Urinary bladder (tissue), 3 donors: ENCODE measurements at regions not wholly inside any gene's neighbourhood (a gene's known extent, or its start where the extent isn't known, plus 50 kb on each side); places are given as distances from the start of the nearest gene placed in this dataset.
"Not testable (repeated sequence)": the region's sequence is repeated elsewhere in the genome, so short reads cannot be mapped to it uniquely, and the experiment has no call there.

Source experiments
- DNase-seq: peaks from one replicate; pipeline ENCODE4 v3.0.0-alpha.2; 2015; ENCODE audit errors: extremely low spot score
- H3K27ac ChIP-seq: one replicate; pipeline ENCODE4 v1.5.1; 2013; ENCODE audit warnings: low read depth, mild to moderate bottlenecking, moderate library complexity
- H3K36me3 ChIP-seq: one replicate; pipeline ENCODE4 v1.6.1; 2013; ENCODE audit warnings: mild to moderate bottlenecking, moderate library complexity; ENCODE audit not compliant: insufficient read depth
- H3K4me1 ChIP-seq: one replicate; pipeline ENCODE4 v1.6.1; 2013; ENCODE audit warnings: mild to moderate bottlenecking, moderate library complexity; ENCODE audit not compliant: insufficient read depth
- H3K4me3 ChIP-seq: one replicate; pipeline ENCODE4 v1.5.1; 2013; ENCODE audit warnings: low read depth, low read length
- WGBS: extraction: QIAGEN DNeasy Blood & Tissue Kit; methylation state at CpG from one replicate; pipeline ENCODE4 v1.1.7; 2013; 5-methylcytosine and 5-hydroxymethylcytosine counted together
- donor health status: healthy with polysubstance abuse.
- donor health status: healthy.

DNA sequence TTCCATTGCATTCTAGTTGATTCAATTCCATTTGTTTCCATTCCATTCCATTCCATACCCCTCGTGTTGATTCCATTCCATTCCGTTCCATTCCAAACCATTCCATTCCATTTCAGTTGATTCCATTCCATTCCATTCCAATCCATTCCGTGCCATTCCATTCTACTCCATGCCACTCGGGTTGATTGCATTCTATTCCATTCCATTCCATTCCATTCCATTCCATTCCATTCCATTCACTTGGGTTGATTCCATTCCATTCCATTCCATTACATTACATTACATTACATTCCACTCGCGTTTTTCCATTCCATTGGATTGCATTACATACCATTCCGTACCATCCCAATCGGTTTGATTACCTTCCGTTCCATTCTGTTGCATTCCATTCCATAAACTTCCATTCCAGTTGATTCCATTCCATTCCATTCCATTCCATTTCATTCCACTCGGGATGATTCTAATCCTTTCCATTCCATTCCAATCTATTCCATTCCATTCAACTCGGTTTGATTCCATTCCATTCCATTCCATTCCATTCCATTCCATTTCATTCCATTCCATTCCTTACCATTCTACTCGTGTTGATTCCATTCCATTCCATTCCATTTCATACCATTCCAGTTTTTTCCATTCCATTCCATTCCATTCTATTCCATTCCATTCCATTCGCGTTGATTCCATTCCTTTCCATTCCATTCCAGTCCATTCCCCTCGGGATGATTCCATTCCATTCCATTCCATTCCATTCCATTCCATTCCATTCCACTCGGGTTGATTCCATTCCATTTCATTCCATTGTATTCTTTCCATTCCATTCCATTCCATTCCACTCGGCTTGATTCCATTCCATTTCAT, 1140.4 kb downstream of the RPIA start:
- H3K4me3 ChIP-seq: no peak overlapping the region
- H3K27ac ChIP-seq: no peak overlapping the region
- no peak for DNase-seq
- WGBS: 66% methylated on average over 17 of the region's 17 CpGs
- no peaks in the 10 kb centered on the region for H3K36me3 ChIP-seq
- no peaks in the 10 kb centered on the region for H3K4me1 ChIP-seq

DNA sequence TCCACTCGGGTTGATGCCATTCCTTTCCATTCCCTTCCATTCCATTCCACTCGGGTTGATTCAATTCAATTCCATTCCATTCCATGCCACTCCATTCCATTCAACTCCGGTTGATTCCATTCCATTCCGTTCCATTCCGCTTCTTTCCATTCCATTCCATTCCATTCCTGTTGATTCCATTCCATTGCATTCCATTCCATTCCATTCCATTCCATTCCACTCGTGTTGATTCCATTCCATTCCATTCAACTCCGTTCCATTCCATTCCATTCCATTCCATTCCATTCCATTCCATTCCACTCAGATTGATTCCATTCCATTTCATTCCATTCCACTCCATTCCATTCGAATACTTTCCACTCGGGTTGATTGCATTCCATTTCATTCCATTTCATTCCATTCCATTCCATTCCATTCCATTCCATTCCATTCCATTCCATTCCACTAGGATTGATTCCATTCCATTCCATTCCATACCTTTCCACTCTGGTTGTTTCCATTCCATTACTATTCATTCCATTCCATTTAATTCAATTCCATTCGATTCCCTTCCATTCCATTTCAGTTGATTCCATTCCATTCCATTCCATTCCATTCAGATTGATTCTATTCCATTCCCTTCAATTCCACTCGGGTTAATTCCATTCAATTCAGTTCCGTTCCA, 1141.8 kb downstream of the RPIA start:
- WGBS: 72% methylated on average over 12 of the region's 12 CpGs
- no peak for DNase-seq
- Histone ChIP-seq H3K27ac (no peak overlapping the region), H3K36me3 (no peaks in the 10 kb centered on the region), H3K4me3 (no peak overlapping the region), H3K4me1 (no peaks in the 10 kb centered on the region)

DNA sequence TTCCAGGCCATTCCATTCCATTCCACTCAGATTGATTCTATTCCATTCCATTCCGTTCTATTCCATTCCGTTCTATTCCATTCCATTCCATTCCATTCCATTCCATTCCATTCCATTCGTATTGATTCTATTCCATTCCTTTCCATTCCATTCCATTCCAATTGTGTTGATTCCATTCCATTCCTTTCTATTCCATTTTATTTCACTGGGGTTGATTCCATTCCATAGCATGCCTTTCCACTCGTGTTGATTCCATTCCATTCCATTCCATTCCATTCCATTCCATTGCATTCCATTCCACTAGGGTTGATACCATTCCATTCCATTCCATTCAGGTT, 1142.3 kb downstream of the RPIA start:
- no peak overlapping the region for H3K4me3 ChIP-seq
- WGBS: 70% methylated on average over 4 of the region's 4 CpGs
- H3K27ac ChIP-seq: no peak overlapping the region
- H3K4me1 ChIP-seq: no peaks in the 10 kb centered on the region
- DNase-seq: no peak
- no peaks in the 10 kb centered on the region for H3K36me3 ChIP-seq

DNA sequence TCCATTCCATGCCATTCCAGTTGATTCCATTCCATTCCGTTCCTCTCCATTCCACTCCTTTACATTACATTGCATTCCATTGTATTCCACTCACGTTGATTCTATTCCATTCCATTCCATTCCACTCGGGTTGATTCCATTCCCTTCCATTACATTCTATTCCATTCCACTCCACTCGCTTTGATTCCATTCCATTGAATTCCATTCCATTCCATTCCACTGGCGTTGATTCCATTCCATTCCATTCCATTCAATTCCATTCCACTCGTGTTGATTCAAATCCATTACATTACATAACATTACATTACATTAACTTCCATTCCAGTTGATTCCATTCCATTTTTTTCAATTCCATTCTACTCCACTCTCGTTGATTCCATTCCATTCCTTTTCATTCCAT, 1142.8 kb downstream of the RPIA start:
- 66% methylated on average over 7 of the region's 7 CpGs for WGBS
- Histone ChIP-seq H3K4me3 (no peak overlapping the region), H3K4me1 (no peaks in the 10 kb centered on the region), H3K27ac (no peak overlapping the region), H3K36me3 (no peaks in the 10 kb centered on the region)
- DNase-seq: no peak

DNA sequence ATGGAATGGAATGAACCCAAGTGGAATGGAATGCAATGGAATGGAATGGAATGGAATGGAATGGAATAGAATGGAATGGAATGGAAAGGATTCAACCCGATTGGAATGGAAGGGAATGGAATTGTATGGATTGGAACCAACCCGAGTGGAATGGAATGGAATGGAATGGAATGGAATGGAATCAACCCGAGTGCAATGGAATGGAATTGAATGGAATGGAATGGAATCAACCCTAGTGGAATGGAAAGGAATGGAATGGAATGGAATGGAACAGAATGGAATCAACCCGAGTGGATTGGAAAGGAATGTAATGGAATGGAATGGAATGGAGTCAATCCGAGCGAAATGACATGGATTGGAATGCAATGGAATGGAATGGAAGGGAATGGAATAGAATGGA, 1144.9 kb downstream of the RPIA start:
- not testable (repeated sequence) for H3K4me1 ChIP-seq, H3K36me3 ChIP-seq, DNase-seq, H3K27ac ChIP-seq, H3K4me3 ChIP-seq
- 62% methylated on average over 6 of the region's 6 CpGs for WGBS

DNA sequence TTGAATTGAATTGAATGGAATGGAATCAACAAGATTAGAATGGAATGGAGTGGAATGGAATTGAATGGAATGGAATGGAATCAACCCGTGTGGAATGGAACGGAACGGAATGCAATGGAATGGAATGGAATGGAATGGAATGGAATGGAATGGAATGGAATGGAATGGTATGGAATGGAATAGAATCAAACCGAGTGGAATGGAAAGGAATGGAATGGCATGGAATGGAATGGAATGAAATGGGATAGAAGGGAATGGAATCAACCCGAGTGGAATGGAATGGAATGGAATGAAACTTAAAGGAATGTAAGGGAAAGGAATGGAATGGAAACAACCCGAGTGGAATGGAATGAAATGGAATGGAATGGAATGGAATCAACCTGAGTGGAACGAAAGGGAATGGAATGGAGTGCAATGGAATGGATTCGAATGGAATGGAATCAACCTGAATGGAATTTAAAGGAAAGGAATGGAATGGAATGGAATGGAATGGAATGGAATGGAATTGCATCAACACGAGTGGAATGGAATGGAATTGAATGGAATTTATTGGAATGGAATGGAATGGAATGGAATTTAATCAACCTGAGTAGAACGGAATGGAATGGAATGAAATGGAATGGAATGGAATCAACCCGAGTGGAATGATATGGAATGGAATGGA, 1146.6 kb downstream of the RPIA start:
- no peaks in the 10 kb centered on the region for H3K4me1 ChIP-seq
- no peaks in the 10 kb centered on the region for H3K36me3 ChIP-seq
- no peak overlapping the region for H3K4me3 ChIP-seq
- no peak for DNase-seq
- H3K27ac ChIP-seq: no peak overlapping the region
- WGBS: 65% methylated on average over 11 of the region's 11 CpGs

DNA sequence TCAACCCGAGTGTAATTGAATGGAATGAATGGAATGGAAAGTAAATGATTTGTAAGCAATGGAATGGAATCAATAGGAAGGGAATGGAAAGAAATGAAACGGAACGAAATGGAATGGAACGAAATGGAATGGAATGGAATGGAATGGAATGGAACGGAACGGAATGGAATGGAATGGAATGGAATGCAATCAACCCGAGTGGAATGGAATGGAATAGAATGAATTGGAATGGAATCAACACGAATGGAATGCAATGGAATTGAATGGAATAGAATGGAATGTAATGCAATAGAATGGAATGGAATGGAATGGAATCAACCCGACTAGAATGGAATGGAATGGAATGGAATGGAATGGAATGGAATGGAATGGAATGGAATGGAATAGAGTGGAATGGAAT, 1148.7 kb downstream of the RPIA start:
- WGBS: 67% methylated on average over 9 of the region's 9 CpGs

DNA sequence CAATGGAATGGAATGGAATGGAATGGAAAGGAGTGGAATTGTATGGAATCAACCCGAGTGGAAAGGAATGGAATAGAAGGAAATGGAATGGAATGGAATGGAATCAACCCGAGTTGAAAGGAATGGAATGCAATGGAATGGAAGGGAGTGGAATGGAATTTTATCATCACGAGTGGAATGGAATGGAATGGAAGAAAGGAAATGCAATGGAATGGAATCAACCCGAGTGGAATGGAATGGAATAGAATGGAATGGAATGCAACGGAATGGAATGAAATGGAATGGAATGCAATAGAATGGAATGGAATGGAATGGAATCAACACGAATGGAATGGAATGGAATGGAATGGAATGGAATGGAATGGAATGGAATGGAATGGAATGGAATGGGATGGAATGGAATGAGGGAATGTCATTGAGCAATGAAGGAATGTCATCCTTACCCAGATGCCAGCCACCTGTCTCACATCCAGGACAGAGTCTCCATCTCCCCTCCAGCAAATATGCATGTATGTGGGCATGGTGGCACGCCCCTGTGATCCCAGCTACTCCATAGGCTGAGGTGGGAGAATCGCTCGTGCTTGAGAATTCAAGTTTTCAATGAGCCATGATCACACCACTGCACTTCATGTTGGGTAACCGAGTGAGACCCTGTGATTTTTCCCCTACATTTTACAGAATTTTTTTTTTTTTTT, 1149.5 kb downstream of the RPIA start:
- H3K36me3 ChIP-seq, DNase-seq: not testable (repeated sequence)
- WGBS: 56% methylated on average over 10 of the region's 10 CpGs

More for the DNA sequence above, 1148.7 kb downstream of the RPIA start:
- H3K36me3 ChIP-seq, DNase-seq, H3K27ac ChIP-seq, H3K4me3 ChIP-seq, H3K4me1 ChIP-seq: not testable (repeated sequence)

DNA sequence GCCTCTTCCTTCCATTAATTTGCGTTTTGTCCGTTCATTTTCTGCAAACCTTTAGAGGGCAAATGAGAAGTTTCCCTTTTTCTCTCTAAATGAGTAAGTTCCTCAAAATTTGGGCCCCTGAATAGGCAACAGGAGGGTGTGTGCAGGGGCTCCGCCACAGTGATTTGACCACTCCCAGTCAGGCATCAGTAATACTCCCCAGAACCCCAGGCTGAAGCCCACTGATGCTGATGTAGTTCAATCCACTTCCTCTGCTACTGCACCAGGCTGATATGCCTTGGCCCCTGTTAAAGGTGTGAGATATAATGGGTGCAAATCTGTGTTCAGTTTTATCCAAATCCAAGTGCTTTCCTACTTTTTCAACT, 1150.0 kb downstream of the RPIA start:
- no peaks in the 10 kb centered on the region for H3K36me3 ChIP-seq
- no peak for DNase-seq
- H3K4me3 ChIP-seq: no peak overlapping the region
- H3K27ac ChIP-seq: no peak overlapping the region
- H3K4me1 ChIP-seq: no peaks in the 10 kb centered on the region
- 53% methylated on average over 3 of the region's 3 CpGs for WGBS

More for the DNA sequence above, 1149.5 kb downstream of the RPIA start:
- H3K27ac ChIP-seq, H3K4me1 ChIP-seq, H3K4me3 ChIP-seq: not testable (repeated sequence)

DNA sequence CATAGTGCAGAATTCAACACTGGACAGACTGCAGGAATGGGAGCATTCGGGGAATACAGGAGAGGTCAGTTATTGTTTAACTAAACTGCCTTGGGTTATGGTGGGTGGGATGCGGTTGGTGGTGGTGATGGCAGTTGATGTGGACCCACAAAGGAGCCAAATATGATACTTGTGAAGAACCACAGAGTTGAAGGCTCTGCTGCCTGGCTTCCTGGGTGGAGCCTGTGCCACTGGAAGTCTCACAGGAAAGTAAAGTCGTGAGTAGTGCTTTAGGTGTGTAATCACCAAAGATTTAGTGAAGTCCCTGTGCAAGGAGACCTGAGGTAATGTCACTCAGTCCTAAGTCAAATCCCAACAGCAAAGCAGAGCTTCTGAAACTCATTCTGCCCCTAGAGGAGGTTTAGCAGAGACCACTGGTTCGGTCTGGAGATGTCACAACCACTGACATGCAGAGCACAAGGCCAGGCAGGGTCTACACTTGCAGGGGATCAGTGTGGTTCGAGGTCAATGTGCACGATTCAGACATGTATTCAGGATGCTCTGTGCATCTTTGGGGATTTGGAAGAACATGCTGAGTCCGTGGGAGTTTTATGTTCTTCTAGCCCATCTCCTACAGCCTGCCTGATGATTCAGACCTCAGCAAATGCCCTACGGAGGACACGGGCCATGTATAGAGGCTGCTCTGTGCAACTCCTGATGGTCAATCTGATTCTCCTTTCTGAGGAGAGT, 1150.9 kb downstream of the RPIA start:
- DNase-seq: no peak
- WGBS: 53% methylated on average over 9 of the region's 9 CpGs
- Histone ChIP-seq H3K4me1 (no peaks in the 10 kb centered on the region), H3K27ac (no peak overlapping the region), H3K36me3 (no peaks in the 10 kb centered on the region), H3K4me3 (no peak overlapping the region)

DNA sequence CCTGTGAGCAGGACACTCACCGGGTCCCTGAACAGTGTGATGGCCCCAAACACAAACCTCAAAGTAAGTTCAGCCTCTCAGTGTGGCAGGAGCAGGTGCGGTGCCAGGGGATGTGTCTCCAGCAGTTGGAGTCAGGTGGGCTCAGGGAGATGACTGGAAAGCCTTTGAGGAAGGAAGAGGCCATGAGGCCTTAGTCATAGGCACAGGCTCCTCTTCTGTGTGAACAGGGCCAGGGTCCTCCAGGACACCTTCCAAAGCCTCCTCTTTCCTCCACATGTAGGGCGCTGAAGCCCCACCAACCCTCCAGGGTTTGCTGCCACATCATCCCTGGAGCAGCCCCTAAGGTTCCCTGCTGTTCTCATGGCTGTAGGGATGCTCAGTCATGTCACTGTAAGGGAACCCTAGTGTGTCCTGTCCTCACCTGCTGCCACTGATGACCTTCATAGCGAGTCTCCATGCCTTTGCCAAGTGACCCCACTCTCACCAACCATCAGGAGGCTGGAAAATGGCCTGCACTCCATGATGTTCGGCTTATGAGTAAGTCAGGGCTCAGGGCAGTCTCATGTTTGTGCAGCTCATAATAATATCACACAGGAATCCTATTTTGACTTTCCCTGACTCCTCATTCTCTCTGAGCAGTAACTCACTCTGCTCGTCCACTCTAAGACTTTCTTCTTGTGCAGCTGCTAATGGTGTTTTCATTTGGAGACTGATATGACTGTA, 1152.9 kb downstream of the RPIA start:
- WGBS: 47% methylated on average over 6 of the region's 6 CpGs
- no peak overlapping the region for H3K27ac ChIP-seq
- no peak overlapping the region for H3K4me3 ChIP-seq
- no peaks in the 10 kb centered on the region for H3K36me3 ChIP-seq
- H3K4me1 ChIP-seq: no peaks in the 10 kb centered on the region
- DNase-seq: no peak

DNA sequence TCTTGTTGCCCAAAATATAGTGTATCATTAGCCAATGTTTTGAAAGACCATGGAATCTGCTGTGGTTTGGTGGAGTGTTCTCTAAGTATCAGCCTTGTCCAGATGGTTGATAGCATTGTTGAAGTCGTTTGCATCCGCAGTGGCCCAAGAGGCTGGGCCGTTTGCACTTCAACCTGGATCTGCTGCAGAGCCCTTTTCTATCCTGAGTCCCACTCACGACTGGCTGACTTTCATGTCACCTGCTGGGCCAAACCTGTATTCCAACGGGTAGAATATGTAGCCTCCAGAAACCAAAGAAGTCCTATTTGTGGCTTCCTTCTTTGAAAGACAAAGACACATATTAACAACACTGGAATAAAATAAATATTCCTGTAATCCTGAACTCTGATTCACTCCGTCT, 1154.1 kb downstream of the RPIA start:
- no peaks in the 10 kb centered on the region for H3K36me3 ChIP-seq
- no peak overlapping the region for H3K27ac ChIP-seq
- no peak for DNase-seq
- H3K4me3 ChIP-seq: no peak overlapping the region
- H3K4me1 ChIP-seq: no peaks in the 10 kb centered on the region
- WGBS: 50% methylated on average over 6 of the region's 6 CpGs

DNA sequence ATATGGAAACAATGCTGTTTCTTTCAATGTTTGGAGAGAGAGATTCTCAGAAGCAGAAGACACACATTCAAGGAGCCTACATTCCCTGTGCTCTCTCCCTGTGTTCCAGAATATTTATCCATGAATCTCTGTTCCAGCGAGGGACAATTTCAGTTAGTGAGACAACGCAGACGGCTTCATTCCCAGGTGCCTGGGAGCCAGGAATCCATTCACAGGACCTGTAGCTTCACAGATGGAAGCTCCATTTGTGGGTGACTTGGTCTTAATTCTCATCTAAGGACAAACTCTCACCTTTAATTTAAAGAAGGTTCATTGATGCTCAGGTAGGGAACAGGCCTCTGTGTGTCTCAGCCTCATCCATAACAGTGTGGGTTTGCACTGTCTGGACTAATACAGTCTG, 1156.6 kb downstream of the RPIA start:
- DNase-seq: no peak
- H3K27ac ChIP-seq: no peak overlapping the region
- H3K4me3 ChIP-seq: no peak overlapping the region
- 81% methylated on average over 3 of the region's 3 CpGs for whole genome bisulfite sequencing
- no peaks in the 10 kb centered on the region for H3K36me3 ChIP-seq
- H3K4me1 ChIP-seq: no peaks in the 10 kb centered on the region
